ENCODE measurements at regions not wholly inside any gene's neighbourhood (a gene's known extent, or its start where the extent isn't known, plus 50 kb on each side); places are given as distances from the start of the nearest gene placed in this dataset.

GRCh38 chr7:144910411-144910810 is 74.6 kb upstream of the TPK1 start:
- H3K27me3 Mint-ChIP-seq (ENCODE audit: unreplicated experiment): no peaks in the 10 kb centered on the region
- H3K36me3 Mint-ChIP-seq (ENCODE audit: low read depth, unreplicated experiment): no peaks in the 10 kb centered on the region

GRCh38 chr7:144908943-144909556 is 73.2 kb upstream of the TPK1 start:
- H3K27me3 Mint-ChIP-seq (ENCODE audit: unreplicated experiment): no peaks in the 10 kb centered on the region
- no peak for TF ChIP-seq CTCF (IDR thresholded peaks at IDR 0.05; ENCODE audit: unreplicated experiment)
- H3K4me3 Mint-ChIP-seq (ENCODE audit: unreplicated experiment): no peak overlapping the region
- DNase-seq (ENCODE audit: low spot score): no peak
- H3K9me3 Mint-ChIP-seq (ENCODE audit: unreplicated experiment): no peaks in the 10 kb centered on the region
- H3K4me1 Mint-ChIP-seq (ENCODE audit: unreplicated experiment): peaks cover 15% of the 10 kb centered on the region
- no peak overlapping the region for H3K27ac Mint-ChIP-seq (ENCODE audit: unreplicated experiment)
- H3K36me3 Mint-ChIP-seq (ENCODE audit: low read depth, unreplicated experiment): no peaks in the 10 kb centered on the region

More at GRCh38 chr7:144910411-144910810, 74.6 kb upstream of the TPK1 start:
- no peak for DNase-seq (ENCODE audit: low spot score)
- Mint-ChIP-seq H3K4me3 (ENCODE audit: unreplicated experiment) (no peak overlapping the region), H3K9me3 (ENCODE audit: unreplicated experiment) (no peaks in the 10 kb centered on the region), H3K4me1 (ENCODE audit: unreplicated experiment) (peaks cover 15% of the 10 kb centered on the region), H3K27ac (ENCODE audit: unreplicated experiment) (no peak overlapping the region)
- no peak for TF ChIP-seq CTCF (IDR thresholded peaks at IDR 0.05; ENCODE audit: unreplicated experiment)

- Mint-ChIP-seq H3K36me3 (ENCODE audit: low read depth, unreplicated experiment) (no peaks in the 10 kb centered on the region), H3K4me3 (ENCODE audit: unreplicated experiment) (no peak overlapping the region), H3K27ac (ENCODE audit: unreplicated experiment) (no peak overlapping the region), H3K27me3 (ENCODE audit: unreplicated experiment) (no peaks in the 10 kb centered on the region), H3K9me3 (ENCODE audit: unreplicated experiment) (no peaks in the 10 kb centered on the region), H3K4me1 (ENCODE audit: unreplicated experiment) (peaks cover 15% of the 10 kb centered on the region)
- no peak for TF ChIP-seq CTCF (IDR thresholded peaks at IDR 0.05; ENCODE audit: unreplicated experiment)
- DNase-seq (ENCODE audit: low spot score): no peak
Measured at GRCh38 chr7:144908324-144908723, 72.5 kb upstream of the TPK1 start.

GRCh38 chr7:144907577-144907976 is 71.7 kb upstream of the TPK1 start:
- H3K9me3 Mint-ChIP-seq (ENCODE audit: unreplicated experiment): no peaks in the 10 kb centered on the region
- H3K36me3 Mint-ChIP-seq (ENCODE audit: low read depth, unreplicated experiment): no peaks in the 10 kb centered on the region
- peaks cover 15% of the 10 kb centered on the region for H3K4me1 Mint-ChIP-seq (ENCODE audit: unreplicated experiment)
- no peak for DNase-seq (ENCODE audit: low spot score)
- no peaks in the 10 kb centered on the region for H3K27me3 Mint-ChIP-seq (ENCODE audit: unreplicated experiment)
- no peak overlapping the region for H3K27ac Mint-ChIP-seq (ENCODE audit: unreplicated experiment)
- no peak overlapping the region for H3K4me3 Mint-ChIP-seq (ENCODE audit: unreplicated experiment)
- no peak for TF ChIP-seq CTCF (IDR thresholded peaks at IDR 0.05; ENCODE audit: unreplicated experiment)

GRCh38 chr7:144903201-144903600 is 67.3 kb upstream of the TPK1 start:
- no peaks in the 10 kb centered on the region for H3K36me3 Mint-ChIP-seq (ENCODE audit: low read depth, unreplicated experiment)
- no peaks in the 10 kb centered on the region for H3K9me3 Mint-ChIP-seq (ENCODE audit: unreplicated experiment)
- TF ChIP-seq CTCF (IDR thresholded peaks at IDR 0.05; ENCODE audit: unreplicated experiment): no peak
- H3K27ac Mint-ChIP-seq (ENCODE audit: unreplicated experiment): no peak overlapping the region
- no peak for DNase-seq (ENCODE audit: low spot score)
- H3K27me3 Mint-ChIP-seq (ENCODE audit: unreplicated experiment): peaks cover 2% of the 10 kb centered on the region
- H3K4me3 Mint-ChIP-seq (ENCODE audit: unreplicated experiment): no peak overlapping the region
- H3K4me1 Mint-ChIP-seq (ENCODE audit: unreplicated experiment): peaks cover 6% of the 10 kb centered on the region
